Endothelial cell of umbilical vein (primary cell): ENCODE measurements at regions not wholly inside any gene's neighbourhood (a gene's known extent, or its start where the extent isn't known, plus 50 kb on each side); places are given as distances from the start of the nearest gene placed in this dataset.

Experiments
- BruUV-seq: library from RNA; stranded (reverse); fragments of 400-500 nt; replicated peaks from 2 replicates; lab custom pipeline; 2021; lab: Mats Ljungman, UMichigan
- CTCF ChIA-PET: fragments of 300-600, 350-600 bp; sonication (Branson Sonifier 250); formaldehyde crosslinking; loops from one replicate; lab custom pipeline; 2021; ENCODE audit warnings: antibody characterized with exemption, inconsistent platforms; lab: Charles Lee
- POLR2A ChIA-PET: fragments of 300-600, 350-600 bp; sonication (Branson Sonifier 250); formaldehyde crosslinking; loops from one replicate; lab custom pipeline; 2021; ENCODE audit warnings: antibody characterized with exemption, inconsistent platforms; lab: Charles Lee
- DNase-seq: peaks from one replicate; pipeline ENCODE4 v3.0.0-alpha.2; 2011; ENCODE audit warnings: low read depth, low spot score
- FAIRE-seq: peaks from 2 replicates; lab custom pipeline; 2011; peaks lifted over from hg19 to GRCh38; lab: Jason Lieb, UNC
- H2AFZ ChIP-seq: 2 replicates; pipeline ENCODE4 v1.6.0; 2012; ENCODE audit warnings: low read depth, low read length, control low read depth, inconsistent platforms
- H3K27ac ChIP-seq: 2 replicates; pipeline ENCODE4 v1.5.1; 2011; ENCODE audit warnings: low read depth, mild to moderate bottlenecking, control low read depth, low read length, moderate library complexity; ENCODE audit not compliant: insufficient read depth
- H3K27me3 ChIP-seq, 2 experiments: 2 replicates each; pipeline versions ENCODE4 v1.6.0 to v1.6.1; 2011; ENCODE audit warnings: low read length in 2 of 2, mixed read lengths in 1 of 2; ENCODE audit not compliant: control insufficient read depth in 2 of 2, insufficient read depth in 2 of 2
- H3K36me3 ChIP-seq, 2 experiments: 2 replicates in 1 of 2; 3 replicates in 1 of 2; pipeline ENCODE4 v1.5.1; 2011; ENCODE audit warnings: low read length in 2 of 2, mild to moderate bottlenecking in 1 of 2, moderate library complexity in 1 of 2; ENCODE audit not compliant: control insufficient read depth in 2 of 2, insufficient read depth in 2 of 2; ENCODE audit errors: extremely low read depth in 1 of 2
- H3K4me1 ChIP-seq: 3 replicates; pipeline ENCODE4 v1.5.1; 2011; ENCODE audit warnings: mild to moderate bottlenecking, low read length; ENCODE audit not compliant: control insufficient read depth, insufficient read depth; ENCODE audit errors: extremely low read depth
- H3K4me2 ChIP-seq: 2 replicates; pipeline ENCODE4 v1.6.1; 2011; ENCODE audit warnings: low read length, control low read depth, mixed read lengths; ENCODE audit not compliant: insufficient read depth
- H3K4me3 ChIP-seq, 3 experiments: fragments of 200-600 bp in 1 of 3; sonication (generic), shearing (Covaris generic) in 1 of 3; replicated peaks in 1 of 3; 2 replicates each; pipeline ENCODE4 v1.5.1; 2011 to 2016; ENCODE audit warnings: control low read depth in 3 of 3, low read length in 3 of 3, mild to moderate bottlenecking in 2 of 3, inconsistent platforms in 1 of 3, low read depth in 1 of 3, moderate library complexity in 1 of 3; ENCODE audit not compliant: insufficient read depth in 1 of 3
- H3K79me2 ChIP-seq: 2 replicates; pipeline ENCODE4 v1.6.0; 2012; ENCODE audit warnings: low read length, inconsistent platforms; ENCODE audit not compliant: control insufficient read depth, insufficient read depth
- H3K9ac ChIP-seq: replicated peaks from 2 replicates; pipeline ENCODE3; 2011; ENCODE audit warnings: low read length, control low read depth; ENCODE audit not compliant: insufficient read depth; ENCODE audit errors: extremely low read depth
- H3K9me1 ChIP-seq: replicated peaks from 3 replicates; pipeline ENCODE4 v1.6.0; 2011; ENCODE audit warnings: mild to moderate bottlenecking, low read length; ENCODE audit not compliant: control insufficient read depth, insufficient read depth; ENCODE audit errors: extremely low read depth
- H3K9me3 ChIP-seq: replicated peaks from 2 replicates; pipeline ENCODE4 v1.5.1; 2012; ENCODE audit warnings: low read length, inconsistent platforms; ENCODE audit not compliant: control insufficient read depth, insufficient read depth
- H4K20me1 ChIP-seq: replicated peaks from 2 replicates; pipeline ENCODE3; 2011; ENCODE audit warnings: mild to moderate bottlenecking, low read length; ENCODE audit not compliant: control insufficient read depth, insufficient read depth; ENCODE audit errors: extremely low read depth
- CTCF ChIP-seq, 2 donors: IDR thresholded peaks; 1 replicate in 1 of 2; 2 replicates in 1 of 2; pipeline ENCODE4 v1.5.1; 2011; ENCODE audit warnings: low read length in 2 of 2, mild to moderate bottlenecking in 2 of 2, moderate library complexity in 2 of 2, control low read depth in 1 of 2, inconsistent platforms in 1 of 2, low read depth in 1 of 2; ENCODE audit not compliant: insufficient read depth in 1 of 2; ENCODE audit errors: extremely low read depth in 1 of 2
- EZH2 ChIP-seq: IDR thresholded peaks from 2 replicates; pipeline ENCODE4 v1.6.1; 2012; ENCODE audit warnings: borderline replicate concordance, low read depth, mild to moderate bottlenecking, moderate library complexity, low read length, inconsistent platforms; ENCODE audit not compliant: severe bottlenecking
- FOS ChIP-seq: IDR thresholded peaks from 2 replicates; pipeline ENCODE4 v1.6.1; 2011; ENCODE audit warnings: mild to moderate bottlenecking, low read length, moderate library complexity, borderline replicate concordance; ENCODE audit not compliant: insufficient read depth
- GATA2 ChIP-seq: IDR thresholded peaks from 2 replicates; pipeline ENCODE4 v1.7.0; 2011; ENCODE audit warnings: low read depth, mild to moderate bottlenecking, moderate library complexity, mixed read lengths, low read length; ENCODE audit not compliant: insufficient read length, insufficient read depth
- JUN ChIP-seq: IDR thresholded peaks from 2 replicates; pipeline ENCODE4 v1.6.1; 2011; ENCODE audit warnings: borderline replicate concordance, low read depth; ENCODE audit not compliant: insufficient read length, insufficient read depth
- MAX ChIP-seq: IDR thresholded peaks from 2 replicates; pipeline ENCODE4 v1.6.1; 2011; ENCODE audit not compliant: insufficient read depth, insufficient read length
- MYC ChIP-seq: IDR thresholded peaks from one replicate; pipeline ENCODE4 v1.6.1; 2011; ENCODE audit warnings: mild to moderate bottlenecking, low read depth, low read length
- POLR2A ChIP-seq: IDR thresholded peaks from 2 replicates; pipeline ENCODE4 v1.6.1; 2012; ENCODE audit warnings: low read depth, mild to moderate bottlenecking, control low read depth, low read length
- POLR2AphosphoS5 ChIP-seq: IDR thresholded peaks from 2 replicates; pipeline ENCODE4 v1.6.1; 2012; ENCODE audit warnings: low read depth, mild to moderate bottlenecking, control low read depth, low read length, moderate library complexity; ENCODE audit not compliant: insufficient read depth
- dilution Hi-C: fragments of 300-500 bp; cut with MboI; formaldehyde crosslinking; loops from one replicate; pipeline ENCODE4 v1.15.0; 2019; ENCODE audit warnings: low sequenced_read_pairs; ENCODE audit not compliant: extremely low pct_ligation_motif_present
- intact Hi-C: fragments of 100-400 bp; cut with micrococcal nuclease; formaldehyde crosslinking; loops from one replicate; pipeline ENCODE4 v1.10.0; 2022

GRCh38 chr14:30064454-30064853 is 136.8 kb upstream of the PRKD1 start:
- Histone ChIP-seq H3K4me1 (no peaks in the 10 kb centered on the region), H3K4me3 (no peak overlapping the region), H3K9me3 (no peaks in the 10 kb centered on the region), H3K4me2 (no peak overlapping the region), H3K9me1 (no peaks in the 10 kb centered on the region), H3K27me3 (no peaks in the 10 kb centered on the region), H3K9ac (no peak overlapping the region), H2AFZ (no peak overlapping the region), H4K20me1 (no peaks in the 10 kb centered on the region), H3K27ac (no peak overlapping the region), H3K79me2 (no peaks in the 10 kb centered on the region), H3K36me3 (no peaks in the 10 kb centered on the region)
- no peak for FAIRE-seq
- no peak for TF ChIP-seq JUN
- no peak for TF ChIP-seq MAX
- no peak for TF ChIP-seq MYC
- no peak for TF ChIP-seq POLR2A
- no peak for TF ChIP-seq FOS
- no peak for TF ChIP-seq CTCF (IDR thresholded peaks at IDR 0.05; ENCODE audit: extremely low read depth in 1 of 2, insufficient read depth in 1 of 2, low read depth in 1 of 2, low read length in 2 of 2)
- TF ChIP-seq GATA2: no peak
- TF ChIP-seq POLR2AphosphoS5: no peak
- TF ChIP-seq EZH2: no peak
- ChIA-PET CTCF (no interaction called here), POLR2A (no interaction called here)
- intact Hi-C loops (no loop called here), dilution Hi-C loops (no loop called here)
- DNase-seq: no peak
- no TSS peak for BruUV-seq
